Peyer's patch (tissue), 4 donors: ENCODE measurements at regions not wholly inside any gene's neighbourhood (a gene's known extent, or its start where the extent isn't known, plus 50 kb on each side); places are given as distances from the start of the nearest gene placed in this dataset.

Experiments
- DNase-seq, 3 donors: peaks; one replicate each; pipeline ENCODE4 v3.0.0-alpha.2; 2017 to 2019
- H3K27ac ChIP-seq, 4 donors: fragments of 200-600 bp; sonication (generic); one replicate each; pipeline ENCODE4 v1.5.1; 2016 to 2019
- H3K27me3 ChIP-seq, 2 donors: fragments of 200-600 bp; sonication (generic); one replicate each; pipeline ENCODE4 v1.5.1; 2019
- H3K36me3 ChIP-seq, 3 donors: fragments of 200-600 bp; sonication (generic); one replicate each; pipeline ENCODE4 v1.5.1; 2016 to 2019
- H3K4me1 ChIP-seq, 4 donors: fragments of 200-600 bp; sonication (generic); one replicate each; pipeline ENCODE4 v1.5.1; 2016 to 2019
- H3K4me3 ChIP-seq, 4 donors: fragments of 200-600 bp; sonication (generic); 1 replicate in 3 of 4; 2 replicates in 1 of 4; pipeline ENCODE4 v1.5.1; 2016 to 2019; ENCODE audit warnings: mild to moderate bottlenecking in 1 of 4
- H3K9me3 ChIP-seq, 4 donors: fragments of 200-600 bp; sonication (generic); one replicate each; pipeline ENCODE4 v1.5.1; 2016 to 2019; ENCODE audit warnings: mild to moderate bottlenecking in 1 of 4
- CTCF ChIP-seq, 6 experiments: fragments of 450-650 bp in 4 of 6; fragments of 200-600 bp in 2 of 6; sonication (generic) in 1 of 6; IDR thresholded peaks; one replicate each; pipeline ENCODE4 v1.5.1; 2017 to 2019; ENCODE audit warnings: antibody characterized with exemption in 6 of 6, mild to moderate bottlenecking in 3 of 6, moderate library complexity in 1 of 6
- POLR2A ChIP-seq, 2 donors: fragments of 450-650 bp; IDR thresholded peaks; one replicate each; pipeline ENCODE4 v1.5.1; 2017; ENCODE audit warnings: antibody characterized with exemption in 2 of 2, mild to moderate bottlenecking in 2 of 2, moderate library complexity in 2 of 2

DNA sequence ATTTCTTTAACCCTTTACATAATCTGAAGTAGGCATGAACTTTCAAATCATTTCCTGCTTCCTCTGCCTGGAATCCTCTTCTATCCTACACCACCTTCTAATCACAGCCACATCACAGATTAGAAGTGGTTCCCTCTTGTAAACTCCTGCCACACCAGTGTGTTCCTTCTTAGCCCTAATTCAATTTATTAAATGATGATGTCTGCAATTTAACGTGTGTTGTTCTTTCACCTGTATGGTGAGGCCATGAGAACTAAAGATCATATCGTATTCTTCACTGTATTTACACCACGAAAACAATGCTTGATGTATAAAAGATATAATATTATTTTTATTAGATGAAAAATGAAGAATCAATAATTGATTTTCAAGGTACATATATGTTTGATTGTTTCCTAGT is 494.3 kb downstream of the EPHA4 start:
- no peak for DNase-seq
- Histone ChIP-seq H3K27me3 (no peaks in the 10 kb centered on the region), H3K4me3 (no peak overlapping the region), H3K36me3 (no peaks in the 10 kb centered on the region), H3K27ac (no peak overlapping the region), H3K4me1 (no peaks in the 10 kb centered on the region), H3K9me3 (no peaks in the 10 kb centered on the region)
- TF ChIP-seq POLR2A (IDR thresholded peaks at IDR 0.05) = no peak
- TF ChIP-seq CTCF (IDR thresholded peaks at IDR 0.05) = no peak

DNA sequence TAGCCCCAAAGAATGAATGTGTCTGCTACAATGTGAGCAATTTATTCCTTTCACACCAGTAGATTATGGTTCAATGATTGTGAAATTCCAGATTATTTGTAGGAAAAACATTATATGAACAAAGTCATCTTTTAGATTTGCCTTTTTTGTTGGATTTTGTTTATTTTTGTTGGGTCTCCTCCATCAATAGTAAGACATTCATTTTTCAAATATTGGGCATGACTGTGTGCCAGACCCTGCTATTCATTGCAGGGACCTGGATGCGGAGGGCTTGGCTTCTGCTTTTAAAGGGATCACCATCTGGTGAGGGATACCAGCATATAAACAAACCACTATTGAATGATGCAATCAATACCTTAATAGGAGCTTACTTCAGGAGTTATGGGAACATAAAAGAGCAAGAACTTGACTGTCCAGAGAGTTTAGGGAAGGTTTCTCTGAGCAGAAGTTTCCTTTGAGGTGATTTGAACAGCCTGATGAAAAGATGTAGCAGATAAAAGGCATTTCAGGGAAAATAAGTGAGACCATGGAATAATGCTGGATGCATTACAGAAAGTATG is 486.7 kb downstream of the EPHA4 start:
- DNase-seq = no peak
- H3K27me3 ChIP-seq = no peaks in the 10 kb centered on the region
- no peak overlapping the region for H3K4me3 ChIP-seq
- H3K27ac ChIP-seq = no peak overlapping the region
- no peaks in the 10 kb centered on the region for H3K9me3 ChIP-seq
- no peaks in the 10 kb centered on the region for H3K4me1 ChIP-seq
- H3K36me3 ChIP-seq = no peaks in the 10 kb centered on the region
- TF ChIP-seq CTCF (IDR thresholded peaks at IDR 0.05) = no peak
- no peak for TF ChIP-seq POLR2A (IDR thresholded peaks at IDR 0.05)

GRCh38 chr2:221085936-221086335 is 486.2 kb downstream of the EPHA4 start:
- DNase-seq = no peak
- TF ChIP-seq POLR2A (IDR thresholded peaks at IDR 0.05) (no peak), CTCF (IDR thresholded peaks at IDR 0.05) (no peak)

DNA sequence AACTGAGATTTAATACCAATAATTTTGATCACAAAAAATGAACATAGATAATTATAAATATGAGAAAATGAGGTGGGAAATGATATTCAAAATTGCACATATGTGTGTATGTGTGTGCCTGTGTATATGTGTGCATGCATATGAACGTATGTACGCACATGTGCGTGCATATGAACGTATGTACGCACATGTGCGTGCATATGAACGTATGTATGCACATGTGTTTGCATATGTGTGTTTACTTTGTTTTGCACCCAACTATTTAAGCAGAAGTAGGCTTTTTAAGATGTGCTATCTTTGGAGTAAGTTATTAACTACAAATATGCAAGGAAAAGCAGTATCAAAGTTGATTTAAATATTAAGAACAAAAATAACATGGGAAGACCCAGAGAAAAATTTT is 484.3 kb downstream of the EPHA4 start:
- DNase-seq = no peak
- Histone ChIP-seq H3K4me1 (no peaks in the 10 kb centered on the region), H3K9me3 (no peaks in the 10 kb centered on the region), H3K27ac (no peak overlapping the region), H3K4me3 (no peak overlapping the region), H3K36me3 (no peaks in the 10 kb centered on the region), H3K27me3 (no peaks in the 10 kb centered on the region)
- no peak for TF ChIP-seq POLR2A (IDR thresholded peaks at IDR 0.05)
- TF ChIP-seq CTCF (IDR thresholded peaks at IDR 0.05) = no peak

More at GRCh38 chr2:221085936-221086335, 486.2 kb downstream of the EPHA4 start:
- no peaks in the 10 kb centered on the region for H3K27me3 ChIP-seq
- no peak overlapping the region for H3K4me3 ChIP-seq
- H3K4me1 ChIP-seq = no peaks in the 10 kb centered on the region
- H3K9me3 ChIP-seq = no peaks in the 10 kb centered on the region
- no peak overlapping the region for H3K27ac ChIP-seq
- no peaks in the 10 kb centered on the region for H3K36me3 ChIP-seq

DNA sequence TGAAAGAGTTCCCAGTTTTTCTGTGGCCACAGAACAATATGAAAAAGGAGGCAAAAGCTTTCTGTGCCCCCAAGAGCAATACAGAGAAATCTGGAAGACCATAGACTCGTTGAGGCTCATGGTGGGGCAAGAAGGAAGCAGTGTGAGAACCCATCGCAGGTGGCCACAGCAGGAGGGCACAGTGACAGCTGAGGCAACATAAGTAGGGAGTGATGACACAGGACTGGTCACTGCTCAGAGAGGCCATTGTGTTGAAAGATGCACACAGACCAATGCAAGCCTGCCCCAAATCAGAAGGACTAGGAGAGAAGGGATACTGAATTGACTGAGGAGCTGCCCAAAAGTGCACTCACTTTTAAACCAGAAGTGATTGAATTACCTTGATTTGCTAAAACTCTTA is 483.6 kb downstream of the EPHA4 start:
- TF ChIP-seq CTCF (IDR thresholded peaks at IDR 0.05) = no peak
- TF ChIP-seq POLR2A (IDR thresholded peaks at IDR 0.05) = no peak
- no peaks in the 10 kb centered on the region for H3K4me1 ChIP-seq
- H3K27me3 ChIP-seq = no peaks in the 10 kb centered on the region
- no peak for DNase-seq
- H3K36me3 ChIP-seq = no peaks in the 10 kb centered on the region
- no peak overlapping the region for H3K27ac ChIP-seq
- H3K9me3 ChIP-seq = no peaks in the 10 kb centered on the region
- no peak overlapping the region for H3K4me3 ChIP-seq

DNA sequence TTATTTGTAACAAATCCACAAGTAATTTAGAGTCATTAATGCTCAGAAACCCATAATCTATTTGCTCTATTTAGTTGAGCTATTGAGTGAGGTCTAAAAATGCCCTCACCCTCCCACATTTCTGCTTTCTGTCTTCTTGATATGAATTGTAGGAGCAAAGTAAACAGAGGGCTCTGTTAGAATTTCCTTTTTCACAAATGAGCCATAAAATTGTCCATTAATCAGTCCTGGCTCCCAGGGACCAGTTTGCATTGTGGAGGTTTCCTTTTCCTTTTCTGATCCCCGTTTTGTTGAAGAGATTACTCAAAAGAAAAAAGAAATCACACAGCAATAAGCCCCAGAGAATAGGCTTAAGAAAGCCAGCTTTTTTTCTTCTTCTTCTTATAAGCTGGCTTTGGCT is 476.7 kb downstream of the EPHA4 start:
- Histone ChIP-seq H3K9me3 (no peaks in the 10 kb centered on the region), H3K4me1 (no peaks in the 10 kb centered on the region), H3K4me3 (no peak overlapping the region), H3K27ac (no peak overlapping the region), H3K36me3 (no peaks in the 10 kb centered on the region), H3K27me3 (no peaks in the 10 kb centered on the region)
- DNase-seq = no peak
- no peak for TF ChIP-seq CTCF (IDR thresholded peaks at IDR 0.05)
- no peak for TF ChIP-seq POLR2A (IDR thresholded peaks at IDR 0.05)
